C4-2B (cell line): ENCODE measurements at regions not wholly inside any gene's neighbourhood (a gene's known extent, or its start where the extent isn't known, plus 50 kb on each side); places are given as distances from the start of the nearest gene placed in this dataset.

Source experiments
- CTCF ChIP-seq: fragments of 450-650 bp; conservative IDR thresholded peaks from 2 replicates; pipeline ENCODE4 v1.5.1; 2017; ENCODE audit warnings: mild to moderate bottlenecking
- ZFX ChIP-seq: fragments of 450-650 bp; IDR thresholded peaks from 2 replicates; pipeline ENCODE4 v1.6.1; 2017

GRCh38 chr17:56011406-56012131, 141.7 kb upstream of the ANKFN1 start:
- no peak for TF ChIP-seq CTCF
- TF ChIP-seq ZFX = no peak
